H1 (cell line): ENCODE measurements at regions not wholly inside any gene's neighbourhood (a gene's known extent, or its start where the extent isn't known, plus 50 kb on each side); places are given as distances from the start of the nearest gene placed in this dataset.

Source experiments
- CTCF ChIA-PET: fragments of 300-600 bp; sonication (Branson Sonifier 250); formaldehyde crosslinking; loops from one replicate; lab custom pipeline; 2021; ENCODE audit not compliant: partially characterized antibody; lab: Charles Lee
- POLR2A ChIA-PET: fragments of 300-600 bp; sonication (Branson Sonifier 250); formaldehyde crosslinking; loops from one replicate; lab custom pipeline; 2021; ENCODE audit warnings: inconsistent platforms; ENCODE audit not compliant: partially characterized antibody; lab: Charles Lee
- DNase-seq, 2 experiments: peaks; one replicate each; pipeline versions ENCODE4 v3.0.0 to v3.0.0-alpha.2; 2010 to 2022; ENCODE audit warnings: low spot score in 2 of 2, low read depth in 1 of 2, mixed read lengths in 1 of 2
- FAIRE-seq: peaks from 2 replicates; lab custom pipeline; 2011; peaks lifted over from hg19 to GRCh38; lab: Jason Lieb, UNC
- H2AFZ ChIP-seq: 2 replicates; pipeline ENCODE4 v1.8.1; 2012; ENCODE audit warnings: low read length, inconsistent platforms
- H2AK5ac ChIP-seq: 2 replicates; pipeline ENCODE4 v1.6.1; 2013; ENCODE audit warnings: low read depth, low read length
- H2BK120ac ChIP-seq: replicated peaks from 2 replicates; pipeline ENCODE3; 2013; ENCODE audit warnings: low read depth, low read length, inconsistent platforms
- H2BK12ac ChIP-seq: 2 replicates; pipeline ENCODE4 v1.6.1; 2013; ENCODE audit warnings: low read depth, low read length
- H2BK15ac ChIP-seq: 2 replicates; pipeline ENCODE4 v1.6.1; 2013; ENCODE audit warnings: low read length
- H2BK20ac ChIP-seq: 2 replicates; pipeline ENCODE4 v1.6.1; 2013; ENCODE audit warnings: low read length
- H2BK5ac ChIP-seq: 2 replicates; pipeline ENCODE4 v1.6.1; 2013; ENCODE audit warnings: low read depth, low read length
- H3K14ac ChIP-seq: 2 replicates; pipeline ENCODE4 v1.6.1; 2013; ENCODE audit warnings: inconsistent platforms; ENCODE audit not compliant: insufficient read length
- H3K18ac ChIP-seq: 2 replicates; pipeline ENCODE4 v1.6.1; 2013; ENCODE audit warnings: low read length; ENCODE audit errors: extremely low read depth
- H3K23ac ChIP-seq: 2 replicates; pipeline ENCODE4 v1.6.1; 2013; ENCODE audit warnings: inconsistent platforms; ENCODE audit not compliant: insufficient read length
- H3K23me2 ChIP-seq: 2 replicates; pipeline ENCODE4 v1.6.1; 2013; ENCODE audit warnings: low read depth, low read length
- H3K27ac ChIP-seq: 2 replicates; pipeline ENCODE4 v1.6.1; 2011; ENCODE audit warnings: low read depth, low read length, inconsistent platforms
- H3K27me3 ChIP-seq, 4 experiments: replicated peaks in 1 of 4; 1 replicate in 1 of 4; 2 replicates in 3 of 4; pipeline versions ENCODE4 v1.6.1 to v1.8.1; 2011 to 2013; ENCODE audit warnings: low read length in 3 of 4, mild to moderate bottlenecking in 3 of 4, inconsistent platforms in 2 of 4, mixed read lengths in 2 of 4, moderate library complexity in 1 of 4; ENCODE audit not compliant: control insufficient read depth in 3 of 4, insufficient read depth in 3 of 4; ENCODE audit errors: extremely low read depth in 1 of 4
- H3K36me3 ChIP-seq, 4 experiments: 2 replicates each; pipeline versions ENCODE4 v1.6.1 to v1.8.1; 2011 to 2013; ENCODE audit warnings: mild to moderate bottlenecking in 4 of 4, low read length in 3 of 4, moderate library complexity in 2 of 4, control low read depth in 1 of 4, inconsistent platforms in 1 of 4; ENCODE audit not compliant: insufficient read depth in 4 of 4, control insufficient read depth in 2 of 4
- H3K4ac ChIP-seq: replicated peaks from 2 replicates; pipeline ENCODE3; 2013; ENCODE audit warnings: low read length, low read depth, mixed read lengths, inconsistent platforms; ENCODE audit not compliant: insufficient read length
- H3K4me1 ChIP-seq, 4 experiments: replicated peaks in 1 of 4; 1 replicate in 1 of 4; 2 replicates in 3 of 4; pipeline versions ENCODE4 v1.6.1 to v1.8.1; 2011 to 2013; ENCODE audit warnings: low read length in 3 of 4, inconsistent platforms in 2 of 4, mixed read lengths in 1 of 4; ENCODE audit not compliant: insufficient read depth in 4 of 4, control insufficient read depth in 3 of 4
- H3K4me2 ChIP-seq, 2 experiments: 2 replicates each; pipeline versions ENCODE4 v1.6.1 to v1.8.1; 2011 to 2013; ENCODE audit warnings: low read depth in 2 of 2, low read length in 2 of 2, control low read depth in 1 of 2, inconsistent platforms in 1 of 2, mild to moderate bottlenecking in 1 of 2; ENCODE audit not compliant: insufficient read depth in 1 of 2
- H3K4me3 ChIP-seq, 4 experiments: fragments of 200-600, 300-600 bp in 1 of 4; sonication (generic), shearing (Covaris generic), sonication (Bioruptor Twin) in 1 of 4; 2 replicates each; pipeline versions ENCODE4 v1.5.1 to v1.8.1; 2011 to 2016; ENCODE audit warnings: low read length in 4 of 4, low read depth in 3 of 4, control low read depth in 2 of 4, inconsistent platforms in 2 of 4, mild to moderate bottlenecking in 2 of 4, mixed read lengths in 1 of 4, moderate library complexity in 1 of 4; ENCODE audit not compliant: insufficient read depth in 2 of 4; ENCODE audit errors: extremely low read depth in 1 of 4
- H3K56ac ChIP-seq: replicated peaks from 2 replicates; pipeline ENCODE3; 2013; ENCODE audit warnings: low read depth, mild to moderate bottlenecking, mixed read lengths, low read length, inconsistent platforms; ENCODE audit not compliant: insufficient read length
- H3K79me1 ChIP-seq: 2 replicates; pipeline ENCODE4 v1.6.1; 2013; ENCODE audit warnings: low read depth, low read length, control low read depth
- H3K79me2 ChIP-seq, 2 experiments: 2 replicates each; pipeline versions ENCODE4 v1.6.1 to v1.8.1; 2012 to 2013; ENCODE audit warnings: low read length in 2 of 2, mild to moderate bottlenecking in 2 of 2, inconsistent platforms in 1 of 2; ENCODE audit not compliant: insufficient read depth in 2 of 2, control insufficient read depth in 1 of 2
- H3K9ac ChIP-seq, 4 experiments: replicated peaks in 1 of 4; 1 replicate in 1 of 4; 2 replicates in 3 of 4; pipeline versions ENCODE4 v1.6.1 to v1.8.1; 2011 to 2013; ENCODE audit warnings: low read depth in 3 of 4, low read length in 3 of 4, control low read depth in 2 of 4, mild to moderate bottlenecking in 2 of 4, moderate library complexity in 2 of 4, inconsistent platforms in 1 of 4; ENCODE audit errors: extremely low read depth in 1 of 4
- H3K9me3 ChIP-seq, 2 experiments: 2 replicates each; pipeline versions ENCODE4 v1.6.1 to v1.8.1; 2012 to 2013; ENCODE audit warnings: mild to moderate bottlenecking in 2 of 2, moderate library complexity in 2 of 2, control low read depth in 1 of 2, inconsistent platforms in 1 of 2, low read depth in 1 of 2, low read length in 1 of 2, mixed read lengths in 1 of 2; ENCODE audit not compliant: insufficient read depth in 2 of 2
- H4K20me1 ChIP-seq, 2 experiments: replicated peaks in 1 of 2; 2 replicates each; pipeline versions ENCODE3 to v1.8.1; 2011 to 2013; ENCODE audit warnings: inconsistent platforms in 2 of 2, low read length in 2 of 2, mild to moderate bottlenecking in 1 of 2; ENCODE audit not compliant: insufficient read depth in 2 of 2, control insufficient read depth in 1 of 2
- H4K5ac ChIP-seq: 2 replicates; pipeline ENCODE4 v1.6.1; 2013; ENCODE audit warnings: low read length, low read depth, mixed read lengths, inconsistent platforms; ENCODE audit not compliant: insufficient read length
- H4K8ac ChIP-seq: 2 replicates; pipeline ENCODE4 v1.8.0; 2013; ENCODE audit warnings: mild to moderate bottlenecking, moderate library complexity, low read length, inconsistent platforms; ENCODE audit not compliant: insufficient read depth; ENCODE audit errors: extremely low read depth
- H4K91ac ChIP-seq: replicated peaks from 2 replicates; pipeline ENCODE3; 2013; ENCODE audit warnings: low read length, mixed read lengths, inconsistent platforms; ENCODE audit not compliant: insufficient read length
- ASH2L ChIP-seq: fragments of 200-600, 300-600 bp; sonication (generic); IDR thresholded peaks from one replicate; pipeline ENCODE4 v1.7.1; 2017; ENCODE audit warnings: low read length
- BCL11A ChIP-seq, 2 experiments: IDR thresholded peaks; one replicate each; pipeline ENCODE4 v1.6.1; 2011; ENCODE audit warnings: low read depth in 2 of 2, low read length in 2 of 2, mild to moderate bottlenecking in 2 of 2
- KDM1A ChIP-seq: fragments of 200-600, 300-600 bp; sonication (generic); IDR thresholded peaks from 2 replicates; pipeline ENCODE4 v1.7.1; 2016; ENCODE audit warnings: mild to moderate bottlenecking, low read length, borderline replicate concordance
- NRF1 ChIP-seq: IDR thresholded peaks from 2 replicates; pipeline ENCODE4 v1.6.1; 2011; ENCODE audit warnings: mild to moderate bottlenecking, low read depth, low read length, improper control_type of control experiment
- TCF12 ChIP-seq: IDR thresholded peaks from 2 replicates; pipeline ENCODE4 v1.6.1; 2011; ENCODE audit warnings: low read depth, mild to moderate bottlenecking, low read length
- YY1 ChIP-seq: IDR thresholded peaks from 2 replicates; pipeline ENCODE4 v1.6.1; 2011; ENCODE audit warnings: low read depth, mild to moderate bottlenecking, low read length
- WGBS, 2 experiments: shearing (Covaris generic) in 1 of 2; methylation state at CpG; one replicate each; pipeline versions ENCODE4 v1.1.6 to v1.1.7; 2013 to 2015; ENCODE audit warnings: low lambda C conversion rate in 2 of 2, mixed read lengths in 2 of 2, inconsistent platforms in 1 of 2, low coverage in 1 of 2, missing lambda C conversion rate in 1 of 2; ENCODE audit not compliant: insufficient replicate concordance in 2 of 2, insufficient coverage in 1 of 2, insufficient read length in 1 of 2; ENCODE audit errors: extremely low coverage in 1 of 2, missing lambda C conversion rate in 1 of 2; 5-methylcytosine and 5-hydroxymethylcytosine counted together

DNA sequence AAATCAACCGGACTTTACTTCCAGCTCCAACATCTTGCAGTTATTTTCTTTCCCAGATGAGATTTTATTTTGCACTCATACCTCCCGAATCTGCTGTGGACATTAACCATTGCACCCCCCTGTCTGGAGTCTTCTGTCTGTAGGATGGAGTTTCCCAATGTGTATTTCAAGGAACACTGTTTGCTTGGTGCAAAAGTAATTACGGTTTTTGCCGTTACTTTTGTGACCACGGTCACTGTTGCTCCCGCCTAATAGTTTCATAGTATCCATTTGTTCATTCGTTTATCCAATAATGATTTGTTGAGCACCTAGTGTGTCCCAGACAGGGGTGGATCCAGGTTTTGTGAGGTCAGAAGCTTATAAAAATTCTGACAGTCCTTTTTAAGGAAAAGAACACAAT is 90.3 kb upstream of the BCL11A start:
- WGBS, 2 experiments = 87% methylated on average over 7 of the region's 7 CpGs; no CpG with 5 or more reads in 1 of the 2 experiments

More for the DNA sequence above, 90.3 kb upstream of the BCL11A start:
- H3K4ac ChIP-seq = no peak overlapping the region
- no peaks in the 10 kb centered on the region; a peak in 1 of 7 replicates for H3K27me3 ChIP-seq
- H4K20me1 ChIP-seq = no peaks in the 10 kb centered on the region
- no peaks in the 10 kb centered on the region for H3K79me1 ChIP-seq
- no peak overlapping the region for H3K4me3 ChIP-seq
- no peak overlapping the region for H3K27ac ChIP-seq
- H3K4me1 ChIP-seq = no peaks in the 10 kb centered on the region
- no peak for FAIRE-seq
- no peak overlapping the region for H2BK15ac ChIP-seq
- TF ChIP-seq NRF1 = no peak
- TF ChIP-seq KDM1A = no peak
- no peak for TF ChIP-seq TCF12
- no peak for TF ChIP-seq BCL11A (IDR thresholded peaks at IDR 0.05; ENCODE audit: low read depth in 2 of 2, low read length in 2 of 2)
- no peak for TF ChIP-seq YY1
- no peak for TF ChIP-seq ASH2L
- H3K4me2 ChIP-seq = no peak overlapping the region
- no peaks in the 10 kb centered on the region for H3K23me2 ChIP-seq
- no peak overlapping the region for H2BK5ac ChIP-seq
- H3K9me3 ChIP-seq = no peaks in the 10 kb centered on the region
- POLR2A ChIA-PET = no interaction called here
- H4K91ac ChIP-seq = no peak overlapping the region
- no peaks in the 10 kb centered on the region for H3K79me2 ChIP-seq
- no peak overlapping the region for H2BK120ac ChIP-seq
- H4K8ac ChIP-seq = no peak overlapping the region
- DNase-seq = no peak
- no peak overlapping the region for H3K9ac ChIP-seq
- H3K18ac ChIP-seq = no peak overlapping the region
- no peak overlapping the region for H3K14ac ChIP-seq
- H3K36me3 ChIP-seq = no peaks in the 10 kb centered on the region
- no peak overlapping the region for H2AFZ ChIP-seq
- CTCF ChIA-PET = interaction anchor here (0.7 to 4.9 kb wide), 21 partner anchors 7 to 856 kb away, joined by 3 to 26 read pairs (median 4); no protein-coding TSS in a partner anchor
- H2AK5ac ChIP-seq = no peak overlapping the region
- H3K56ac ChIP-seq = no peak overlapping the region
- no peak overlapping the region for H4K5ac ChIP-seq
- H2BK12ac ChIP-seq = no peak overlapping the region
- no peak overlapping the region for H3K23ac ChIP-seq
- H2BK20ac ChIP-seq = no peak overlapping the region
